HG03039 (cell line): ENCODE measurements at regions not wholly inside any gene's neighbourhood (a gene's known extent, or its start where the extent isn't known, plus 50 kb on each side); places are given as distances from the start of the nearest gene placed in this dataset.

Experiments
- ATAC-seq: cut with Tn5 transposase; IDR thresholded peaks from one replicate; pipeline ENCODE4 v1.9.1; 2021; ENCODE audit warnings: mild to moderate bottlenecking, moderate library complexity; ENCODE audit not compliant: unreplicated experiment

DNA sequence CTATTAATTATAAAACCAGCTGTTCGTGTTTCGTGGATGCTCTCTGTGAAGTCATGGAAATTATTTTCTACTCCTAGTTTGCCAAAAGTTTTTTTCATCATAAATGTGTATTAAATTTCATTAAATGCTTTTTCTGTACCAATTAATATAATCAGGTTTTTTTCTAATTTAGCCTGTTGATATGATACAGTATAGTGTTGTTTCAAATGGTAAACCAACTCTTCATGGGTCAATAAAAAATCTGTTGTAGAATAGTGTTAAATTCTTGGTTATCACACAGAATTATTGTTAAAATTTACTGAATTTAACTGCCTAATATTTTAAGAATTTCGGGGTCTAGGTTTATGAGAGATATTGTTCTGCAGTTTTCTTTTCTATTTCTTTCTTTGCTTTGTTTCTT, 505.9 kb upstream of the MANEA start:
- no peak for ATAC-seq

DNA sequence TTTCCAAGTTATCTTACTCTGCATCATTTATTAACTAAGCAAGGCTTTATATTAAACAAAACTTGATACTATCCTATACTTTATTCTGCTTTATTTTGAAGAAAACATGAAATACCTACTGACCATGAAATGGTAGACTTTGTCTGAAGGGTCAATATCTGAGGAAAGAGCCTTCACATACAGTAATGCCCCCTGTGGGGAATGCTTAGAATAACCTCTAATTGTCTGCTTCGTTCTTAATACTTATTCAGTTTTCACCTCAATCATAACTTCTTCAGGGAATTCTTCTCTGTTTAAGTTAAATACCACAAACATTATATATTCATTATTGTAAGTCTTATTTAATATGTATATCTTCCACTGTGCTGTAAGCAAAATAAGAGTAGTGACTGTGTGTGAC, 498.9 kb upstream of the MANEA start:
- ATAC-seq, result no peak

DNA sequence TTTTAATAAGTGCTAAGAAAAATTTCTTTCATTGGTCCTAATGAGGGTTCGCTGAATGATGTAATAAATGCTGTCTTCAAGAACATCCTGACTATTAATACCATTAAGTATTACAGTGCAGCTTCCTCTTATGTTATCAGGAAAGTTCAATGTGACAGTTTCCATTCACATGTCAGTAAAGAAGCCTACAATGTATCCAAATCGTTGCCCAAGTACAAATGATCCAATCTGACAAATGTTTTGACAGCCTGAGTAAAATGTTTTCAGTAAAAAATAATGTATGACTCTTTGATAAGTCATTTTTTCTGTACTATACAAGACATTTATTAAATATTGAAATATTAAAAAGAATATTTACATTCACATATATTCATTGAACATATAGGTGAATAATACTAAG, 496.1 kb upstream of the MANEA start:
- no peak for ATAC-seq

DNA sequence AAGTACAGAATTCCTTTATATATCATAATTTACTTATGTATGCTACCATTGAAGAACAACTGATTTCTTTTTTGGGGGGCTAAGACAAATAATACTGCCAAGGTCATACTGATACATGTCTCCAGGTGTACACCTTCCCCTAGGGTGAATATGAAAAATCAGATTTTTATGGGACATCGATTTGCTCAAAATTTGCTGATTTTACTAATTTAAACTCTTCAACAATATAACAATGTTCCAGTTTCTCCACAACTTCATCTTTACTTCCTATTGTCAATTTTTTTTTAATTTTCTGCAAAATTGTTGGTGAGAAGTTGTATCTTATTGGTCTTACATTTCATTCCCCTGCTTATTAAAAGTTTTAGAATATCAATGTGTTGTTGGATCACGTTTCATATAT, 495.4 kb upstream of the MANEA start:
- no peak for ATAC-seq

DNA sequence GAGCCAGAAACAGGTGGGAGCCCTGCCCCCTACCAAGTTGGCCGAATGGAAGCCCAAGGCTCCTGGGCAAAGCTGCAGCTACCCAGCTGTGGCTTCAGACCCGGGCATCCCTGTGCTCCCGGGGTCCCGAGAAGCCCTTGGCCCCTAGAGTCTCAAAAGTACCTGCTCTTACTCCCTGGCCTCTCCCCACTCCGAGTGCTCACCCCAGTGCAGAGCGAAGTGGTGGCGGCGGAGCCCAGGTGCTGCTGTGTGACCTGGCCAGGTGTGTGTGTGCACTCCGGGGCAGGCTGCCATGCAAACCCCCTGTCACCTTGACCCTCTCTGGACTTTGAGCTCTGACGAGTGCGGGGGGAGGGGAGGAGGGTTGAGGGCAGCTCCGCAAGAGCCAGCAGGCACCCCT, 493.8 kb upstream of the MANEA start:
- no peak for ATAC-seq

DNA sequence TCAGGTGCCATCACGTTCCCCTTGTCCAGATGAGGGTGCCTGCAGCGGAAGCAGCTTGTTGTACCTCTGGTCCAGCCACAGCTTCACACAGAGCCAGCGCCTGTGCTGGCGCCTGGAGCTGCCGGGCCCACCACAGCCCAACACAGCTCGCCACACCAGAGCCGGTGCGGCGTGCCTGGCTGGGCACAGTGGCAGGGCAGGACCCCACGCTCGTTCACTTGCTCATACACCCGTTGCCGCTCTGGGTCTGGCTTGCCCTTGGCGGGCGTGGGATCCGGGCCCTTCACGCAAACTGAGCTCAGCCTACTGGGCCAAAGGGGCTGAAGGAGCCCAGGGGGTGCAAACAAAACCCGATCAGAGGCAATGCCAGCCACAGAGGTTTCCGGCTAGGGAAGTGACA, 492.5 kb upstream of the MANEA start:
- ATAC-seq, result no peak

DNA sequence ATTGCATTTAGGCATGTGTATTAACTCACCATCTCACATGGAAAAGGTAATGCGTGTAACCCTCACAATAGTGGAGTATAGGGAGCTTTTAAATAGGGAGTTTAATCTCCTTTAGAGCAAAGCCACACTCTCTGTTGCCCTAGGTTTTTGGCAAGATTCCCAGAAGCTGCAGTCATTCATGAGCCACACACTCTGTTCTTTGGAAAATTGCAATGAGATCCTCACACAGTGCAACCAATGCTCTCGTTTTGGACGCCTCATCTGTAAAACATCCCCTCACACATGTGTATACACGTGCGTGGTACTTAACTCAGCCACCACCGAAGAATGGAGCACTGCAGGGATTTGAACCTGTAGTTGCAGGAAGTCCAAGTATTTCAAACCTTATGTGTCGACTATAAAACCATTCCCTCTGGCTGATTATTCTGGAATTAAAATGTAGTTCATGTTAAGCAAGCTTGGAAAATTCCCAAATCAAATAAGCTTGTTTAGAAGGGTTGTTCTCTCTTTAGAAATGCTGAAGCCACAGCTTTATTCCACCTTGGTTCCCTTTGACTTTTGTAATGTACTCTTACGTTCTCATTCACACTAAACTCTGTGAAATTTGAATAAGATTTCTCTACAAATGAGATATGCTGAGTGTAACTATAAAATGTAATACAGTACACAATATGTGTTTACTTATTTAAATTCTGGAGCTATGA, 489.8 kb upstream of the MANEA start:
- no peak for ATAC-seq

DNA sequence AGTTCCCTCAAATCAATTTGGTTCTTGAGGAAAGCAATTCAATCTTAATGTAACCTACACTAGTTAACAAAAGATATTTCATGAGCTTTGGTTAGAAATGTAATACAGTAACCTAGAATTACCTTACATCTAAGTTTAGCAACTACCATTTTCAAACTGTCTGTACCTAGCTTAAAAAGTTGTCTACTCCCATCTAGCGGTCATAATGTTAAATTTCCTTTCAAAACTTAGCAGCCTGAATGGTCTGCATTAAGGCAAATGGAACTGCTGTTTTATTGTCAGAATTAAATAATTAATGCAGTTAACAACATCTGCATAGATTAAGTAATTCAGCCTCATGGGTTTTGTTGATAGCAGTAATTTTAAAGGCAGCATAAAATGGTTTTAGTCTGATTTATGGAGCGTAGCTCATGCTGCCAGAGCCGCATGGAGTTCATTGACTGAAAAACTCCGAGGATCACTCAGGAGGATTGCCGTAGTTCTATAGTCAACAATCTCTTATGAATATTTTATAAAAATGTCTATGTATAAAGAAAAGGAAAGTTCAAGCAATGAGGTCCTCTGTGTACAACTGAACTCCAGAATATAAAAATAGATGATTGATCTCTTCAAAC, 485.4 kb upstream of the MANEA start:
- peak; percentile 94 for ATAC-seq

DNA sequence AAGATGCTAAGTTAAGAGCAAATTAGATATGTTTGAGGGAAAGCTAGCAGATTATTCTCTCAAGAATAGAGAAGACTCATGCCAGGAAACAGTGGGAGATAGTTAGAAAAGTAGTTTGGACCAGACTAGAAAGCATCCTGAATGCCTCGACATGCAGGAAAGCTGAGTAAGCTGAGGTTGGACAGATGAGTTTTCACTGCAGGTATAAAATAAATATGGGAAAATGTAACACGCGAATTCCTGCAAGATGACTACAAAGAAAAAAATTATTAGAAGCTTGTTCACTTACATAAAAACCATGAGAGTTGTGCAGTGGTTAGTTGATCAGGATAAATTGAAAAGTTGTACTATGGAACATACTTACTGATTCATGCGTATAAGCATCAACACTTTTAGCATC, 484.2 kb upstream of the MANEA start:
- no peak for ATAC-seq

DNA sequence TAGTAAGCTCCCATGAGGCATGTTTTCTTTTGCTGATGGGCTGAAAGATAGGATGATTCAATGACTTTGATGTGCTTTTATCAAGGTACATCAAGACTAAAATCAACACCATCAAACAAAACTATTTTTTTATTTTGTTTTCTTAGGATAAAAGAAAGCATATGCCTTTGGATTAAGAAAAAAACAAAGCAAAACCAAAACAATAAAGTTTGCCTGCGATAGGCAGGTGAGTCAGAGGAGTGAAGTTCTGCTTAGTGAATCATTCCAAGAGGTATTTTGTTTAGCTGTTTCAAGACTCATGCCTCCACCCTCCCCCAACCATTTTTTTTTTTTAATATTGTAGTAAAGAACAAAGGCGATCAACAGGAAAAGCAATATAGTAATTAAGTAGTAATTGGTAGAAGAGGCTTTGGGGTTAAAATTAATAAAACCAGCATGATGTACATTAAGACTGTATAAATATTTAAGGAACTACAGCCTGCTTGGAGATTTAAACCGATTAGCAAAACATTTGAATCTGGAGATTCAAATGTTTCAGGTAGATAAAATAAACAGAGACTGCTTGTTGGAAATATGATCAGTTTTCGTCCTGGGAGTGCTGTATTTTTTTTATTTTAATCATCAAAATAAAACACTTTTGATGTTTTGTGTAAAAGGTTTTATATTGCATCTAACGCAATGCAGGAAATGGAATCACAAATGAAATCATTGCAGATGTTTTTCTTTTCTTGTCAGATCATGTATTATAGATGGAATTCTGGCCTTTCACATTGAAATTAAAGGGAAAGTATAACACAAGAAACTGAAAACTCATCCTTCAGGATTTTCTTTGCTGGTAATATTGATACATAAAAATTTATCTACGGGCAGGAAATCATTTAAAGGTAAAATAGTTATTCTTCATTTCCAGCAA, 482.3 kb upstream of the MANEA start:
- no peak for ATAC-seq

DNA sequence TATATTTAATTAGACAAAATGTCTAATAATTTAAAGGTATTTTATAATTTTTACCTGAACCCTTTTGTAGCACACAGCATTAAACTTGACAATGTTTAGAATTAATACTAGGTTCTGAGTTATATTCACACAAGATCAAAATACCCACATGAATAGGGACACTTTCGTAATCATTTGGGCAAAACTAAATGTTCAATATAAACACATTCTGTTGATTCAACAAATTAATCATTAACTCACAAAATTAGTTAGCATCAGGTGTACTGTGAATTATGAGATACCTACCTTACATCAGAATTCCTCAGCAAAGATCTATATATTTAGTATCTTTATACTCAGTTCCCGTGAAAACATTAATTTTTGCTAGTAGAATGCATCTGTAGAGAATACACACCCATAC, 481.5 kb upstream of the MANEA start:
- no peak for ATAC-seq

DNA sequence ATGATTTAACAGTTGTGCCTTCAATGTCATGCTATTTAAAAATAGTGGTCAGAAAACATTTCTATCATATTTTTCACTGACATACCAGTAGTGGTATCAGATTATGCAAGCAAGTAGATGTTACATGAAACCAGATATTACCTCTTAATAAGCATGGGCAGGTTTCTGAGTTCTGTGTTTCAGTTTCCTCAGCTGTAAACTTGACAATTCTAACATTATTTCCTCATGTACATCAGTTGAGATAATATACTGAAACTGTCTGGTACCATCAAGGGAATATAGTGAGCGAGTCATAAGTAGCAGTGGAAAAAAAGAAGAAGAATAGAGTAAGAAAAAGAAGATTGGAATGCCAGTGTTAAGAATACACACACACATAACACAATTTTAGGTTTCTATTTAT, 477.9 kb upstream of the MANEA start:
- ATAC-seq, result no peak

DNA sequence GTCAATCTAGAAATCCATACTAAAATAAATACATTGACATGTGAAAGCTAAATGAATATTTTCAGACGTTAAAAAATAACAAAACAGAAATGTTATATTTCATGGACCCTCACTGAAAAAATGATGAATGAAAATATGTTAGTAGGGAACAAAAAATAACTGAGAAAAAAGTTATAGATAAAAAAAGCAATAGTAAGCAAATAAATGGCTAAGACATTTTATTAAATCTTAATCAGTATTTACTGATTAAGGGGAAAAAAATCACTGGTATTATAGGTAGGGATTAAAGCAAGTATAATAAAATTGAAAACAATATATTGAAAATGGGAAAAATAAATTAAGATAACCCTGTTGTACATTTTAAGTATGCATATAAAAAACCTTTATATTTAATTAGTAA, 468.1 kb upstream of the MANEA start:
- ATAC-seq, result no peak

DNA sequence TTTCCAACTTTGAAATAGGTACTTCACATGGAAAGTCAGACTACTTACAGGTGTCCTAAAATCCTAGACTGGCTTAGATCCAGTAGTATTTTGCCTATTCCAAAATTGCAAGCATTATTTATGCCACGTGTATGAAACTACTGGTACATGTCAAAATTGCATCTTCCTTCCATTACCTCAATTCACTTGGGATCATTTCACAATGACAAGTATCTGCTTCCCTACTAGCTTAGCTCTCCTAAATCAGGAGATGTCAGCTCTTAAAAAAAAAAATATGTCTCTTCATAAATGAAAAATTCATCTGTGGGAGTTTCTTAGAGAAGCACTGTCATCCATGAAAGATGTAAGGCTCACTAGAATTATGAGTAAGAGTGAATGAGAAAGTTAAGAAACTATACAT, 466.6 kb upstream of the MANEA start:
- ATAC-seq, result no peak

DNA sequence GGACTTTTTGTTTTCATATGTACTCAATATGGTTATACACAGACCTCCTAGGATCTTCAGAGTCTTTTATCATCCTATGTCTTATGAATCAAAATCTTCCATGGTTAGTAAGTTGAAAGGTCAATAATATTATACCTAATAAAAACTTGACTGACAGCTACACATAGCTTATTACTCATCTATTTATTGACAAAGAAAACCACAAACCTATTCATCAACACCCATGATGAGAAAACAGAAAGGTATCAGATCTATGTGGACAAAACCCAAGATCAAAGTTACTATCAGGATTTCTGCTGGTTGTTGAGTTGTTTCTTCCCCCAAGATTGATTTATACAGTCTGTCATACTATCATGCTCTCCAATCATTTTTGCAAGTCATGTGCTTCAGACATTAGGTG, 460.1 kb upstream of the MANEA start:
- ATAC-seq, result no peak

DNA sequence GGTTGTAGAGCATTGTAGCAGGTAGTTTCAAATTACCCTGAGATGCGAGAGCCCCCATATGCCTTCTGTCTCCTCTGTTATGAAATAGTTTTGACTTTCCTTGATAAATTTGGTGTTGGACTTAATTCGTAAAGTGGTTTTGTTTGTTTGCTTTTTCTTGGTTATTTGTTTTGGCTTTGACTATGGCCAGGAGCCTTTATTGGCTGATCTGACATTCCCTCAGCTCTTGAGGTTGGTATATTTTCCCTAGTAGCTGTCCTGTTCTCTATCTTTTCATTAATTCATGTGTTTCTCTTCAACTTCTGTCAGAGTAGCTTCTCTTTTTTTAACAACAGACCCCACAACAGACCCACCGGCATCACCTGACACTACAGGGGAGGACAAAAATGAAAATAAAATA, 457.4 kb upstream of the MANEA start:
- ATAC-seq, result no peak

DNA sequence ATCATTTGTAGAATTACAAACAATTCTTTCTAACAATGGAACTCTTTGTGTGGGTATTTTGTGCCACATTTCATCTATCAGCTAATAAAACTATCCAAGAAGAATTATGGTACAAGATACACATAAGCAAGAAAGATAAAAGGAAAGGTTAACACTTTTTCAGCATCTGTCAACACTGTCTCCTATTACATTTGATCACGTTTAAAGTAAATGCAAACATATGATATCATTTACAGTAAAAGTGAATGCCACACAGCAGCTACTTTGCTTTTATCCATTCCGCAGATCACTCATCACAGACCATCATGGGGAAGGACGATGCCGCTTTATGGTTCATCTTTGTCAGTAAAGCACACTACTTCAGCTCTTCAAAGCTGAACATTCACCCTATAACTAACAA, 456.4 kb upstream of the MANEA start:
- ATAC-seq, result no peak

DNA sequence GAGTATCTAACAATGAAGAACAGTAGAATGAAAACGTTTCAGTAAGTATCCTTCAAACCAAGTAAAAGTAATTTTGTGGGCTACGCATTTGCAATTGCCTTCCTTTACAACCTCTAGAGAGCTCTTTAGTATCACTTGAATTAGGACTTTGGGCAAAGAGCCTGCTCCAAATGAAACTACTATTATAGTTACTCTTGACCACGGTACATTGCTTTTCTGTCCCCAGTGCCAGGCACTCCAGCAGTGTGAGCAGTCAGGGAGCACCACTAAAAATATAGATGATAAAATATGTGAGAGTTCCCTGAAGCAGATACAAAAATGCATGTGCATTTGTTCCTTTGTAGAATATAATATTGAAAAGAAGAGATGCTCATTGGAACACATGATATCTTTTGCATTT, 450.1 kb upstream of the MANEA start:
- ATAC-seq, result no peak

DNA sequence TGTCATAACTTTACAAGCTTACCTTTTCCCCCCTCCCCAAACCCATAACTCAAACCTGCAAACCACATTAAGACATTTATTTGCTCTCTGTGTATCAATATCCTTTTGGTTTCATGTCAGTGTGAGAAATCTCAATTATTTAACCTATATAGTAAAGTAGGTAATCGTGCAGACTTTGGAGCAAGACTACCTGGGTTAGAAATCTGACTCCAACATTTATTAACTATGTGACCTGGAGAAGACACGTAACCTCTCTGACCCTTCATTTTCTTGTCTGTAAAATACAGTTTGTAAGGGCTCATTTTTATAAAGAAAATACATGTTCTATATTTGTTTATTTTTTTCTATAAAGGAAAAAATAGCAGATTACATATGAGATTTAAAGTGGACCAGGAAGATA, 448.9 kb upstream of the MANEA start:
- no peak for ATAC-seq

DNA sequence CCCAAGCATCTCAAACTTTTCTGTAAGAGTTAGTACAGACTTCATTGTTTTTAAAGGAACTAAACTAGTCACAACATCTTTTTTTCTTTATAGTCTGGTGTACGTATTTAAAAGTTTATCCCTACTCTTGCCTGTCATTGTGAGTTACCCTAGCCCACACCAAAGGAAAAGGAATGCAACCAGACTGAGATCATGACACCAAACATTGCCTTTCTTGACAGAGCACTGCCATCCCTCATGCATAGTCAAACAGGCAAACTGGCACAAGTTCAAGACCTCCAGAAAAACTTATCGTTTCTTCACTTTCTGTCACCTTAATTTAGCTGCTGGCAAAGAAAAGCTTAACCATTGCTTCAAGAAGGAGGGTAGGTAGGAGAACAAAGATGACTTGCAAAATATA, 448.4 kb upstream of the MANEA start:
- ATAC-seq, result no peak

DNA sequence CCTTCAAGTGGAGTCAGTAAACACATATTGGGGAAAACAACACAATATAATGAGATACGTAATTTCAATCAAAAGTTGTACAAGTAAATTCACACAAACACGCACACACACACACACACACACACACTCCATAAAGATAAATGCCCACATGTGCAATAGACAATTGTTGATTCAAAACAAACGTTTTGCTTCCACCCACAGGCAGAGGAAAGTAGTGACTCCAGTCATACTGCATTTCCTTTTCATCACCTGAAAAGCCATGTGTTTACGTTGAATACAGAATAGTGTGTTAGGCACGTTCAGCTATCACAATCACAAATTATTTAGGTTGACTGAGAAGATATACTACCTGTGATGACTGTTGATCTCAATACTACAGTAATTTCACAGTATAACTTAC, 443.8 kb upstream of the MANEA start:
- no peak for ATAC-seq

DNA sequence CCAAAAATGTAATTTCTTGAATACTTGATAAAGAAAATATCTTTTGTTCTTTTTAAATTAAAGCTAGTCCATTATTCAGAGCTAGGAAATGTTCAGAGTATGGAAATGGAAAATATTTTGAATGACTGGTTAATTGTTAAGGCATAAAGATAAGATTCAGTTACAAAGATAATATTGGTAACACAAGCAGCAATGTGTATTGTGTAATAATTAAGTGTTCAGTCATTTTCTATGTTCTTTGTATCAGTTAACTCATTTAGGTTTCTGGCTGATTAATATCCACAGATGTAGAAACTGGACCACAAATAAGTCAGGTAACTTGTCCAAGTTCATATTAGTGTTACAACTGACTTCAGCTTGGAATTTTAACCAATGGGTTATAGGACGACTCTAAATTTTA, 442.2 kb upstream of the MANEA start:
- no peak for ATAC-seq
